ENCODE measurements at regions not wholly inside any gene's neighbourhood (a gene's known extent, or its start where the extent isn't known, plus 50 kb on each side); places are given as distances from the start of the nearest gene placed in this dataset.

DNA sequence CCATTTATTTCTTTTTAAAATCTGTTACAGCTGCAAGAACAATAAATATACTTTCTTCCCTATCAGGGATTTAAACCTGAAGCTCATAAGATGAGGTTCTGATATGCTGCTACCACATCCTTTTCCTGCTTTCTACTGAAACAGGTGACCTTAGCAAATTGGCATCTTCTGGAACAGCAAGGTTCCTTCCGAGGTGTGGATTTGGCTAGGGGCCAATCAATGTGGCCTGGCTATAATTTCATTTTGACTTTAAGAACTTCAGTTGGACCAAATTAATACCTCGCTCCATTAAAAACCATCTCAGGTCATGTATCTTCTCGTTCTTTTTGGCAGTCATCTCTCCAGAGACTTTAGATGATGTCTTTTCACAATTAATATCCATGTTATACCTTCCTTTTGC lies 53.4 kb upstream of the C3orf80 start:
- Histone ChIP-seq H3K4me3 (ENCODE audit: low read depth in 1 of 3, low read length in 3 of 3) (no peak overlapping the region), H3K9me3 (ENCODE audit: control insufficient read depth in 4 of 4, low read length in 3 of 4) (no peaks in the 10 kb centered on the region), H3K9ac (ENCODE audit: low read depth in 1 of 2, low read length in 2 of 2) (no peak overlapping the region), H3K27ac (ENCODE audit: low read depth in 1 of 2, low read length in 2 of 2) (no peak overlapping the region), H3K36me3 (ENCODE audit: control insufficient read depth in 4 of 4, insufficient read depth in 3 of 4, low read depth in 1 of 4, low read length in 3 of 4) (no peaks in the 10 kb centered on the region), H3K27me3 (ENCODE audit: control insufficient read depth in 4 of 4, insufficient read depth in 4 of 4, low read length in 3 of 4) (no peaks in the 10 kb centered on the region), H3K4me1 (ENCODE audit: control insufficient read depth in 4 of 4, insufficient read depth in 4 of 4, low read length in 3 of 4) (no peaks in the 10 kb centered on the region)
- TF ChIP-seq FOXA2 (IDR thresholded peaks at IDR 0.05) (no peak), HNF4G (IDR thresholded peaks at IDR 0.05) (no peak), GABPA (IDR thresholded peaks at IDR 0.05 in 1 of 2, conservative IDR thresholded peaks at IDR 0.05 in 1 of 2) (no peak), RAD21 (IDR thresholded peaks at IDR 0.05) (no peak), FOXA1 (IDR thresholded peaks at IDR 0.05) (no peak), TAF1 (conservative IDR thresholded peaks at IDR 0.05) (no peak)
- TF ChIP-seq, protein P1, sequence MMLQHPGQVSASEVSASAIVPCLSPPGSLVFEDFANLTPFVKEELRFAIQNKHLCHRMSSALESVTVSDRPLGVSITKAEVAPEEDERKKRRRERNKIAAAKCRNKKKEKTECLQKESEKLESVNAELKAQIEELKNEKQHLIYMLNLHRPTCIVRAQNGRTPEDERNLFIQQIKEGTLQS (IDR thresholded peaks at IDR 0.05) = no peak
- TF ChIP-seq, protein P2, sequence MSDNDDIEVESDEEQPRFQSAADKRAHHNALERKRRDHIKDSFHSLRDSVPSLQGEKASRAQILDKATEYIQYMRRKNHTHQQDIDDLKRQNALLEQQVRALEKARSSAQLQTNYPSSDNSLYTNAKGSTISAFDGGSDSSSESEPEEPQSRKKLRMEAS (IDR thresholded peaks at IDR 0.05) = no peak
- no peak for DNase-seq (ENCODE audit: low spot score)
- WGBS = 77% methylated on average over 3 of the region's 3 CpGs

DNA sequence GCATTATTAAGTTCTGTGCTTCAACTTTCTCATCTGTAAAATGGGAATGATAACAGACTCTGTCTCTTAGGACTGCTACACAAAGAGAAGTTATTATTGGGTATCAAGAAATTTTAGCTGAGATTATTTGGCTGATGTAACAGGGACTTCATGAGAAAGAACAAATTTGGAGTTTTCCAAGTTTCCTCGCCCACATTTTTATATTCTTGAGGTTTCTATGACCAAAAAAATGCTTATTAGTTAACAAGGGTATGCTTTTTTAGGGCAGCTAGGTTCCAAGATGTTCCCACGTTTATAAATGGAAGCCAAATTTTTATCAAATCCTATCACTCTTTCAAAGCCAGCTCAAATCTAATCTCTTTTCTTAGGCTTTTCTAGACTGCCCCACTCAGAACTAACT lies 50.6 kb upstream of the C3orf80 start:
- no peak for TF ChIP-seq YY1 (IDR thresholded peaks at IDR 0.05)
- no peak for TF ChIP-seq RAD21 (IDR thresholded peaks at IDR 0.05)
- no peak for TF ChIP-seq JUND (IDR thresholded peaks at IDR 0.05)
- no peak for TF ChIP-seq NR2F2 (IDR thresholded peaks at IDR 0.05)
- TF ChIP-seq FOXA2 (IDR thresholded peaks at IDR 0.05) = no peak
- TF ChIP-seq, protein P2 (IDR thresholded peaks at IDR 0.05) = no peak
- TF ChIP-seq SP1 (IDR thresholded peaks at IDR 0.05) = no peak
- TF ChIP-seq EGR1 (IDR thresholded peaks at IDR 0.05; ENCODE audit: low read depth in 2 of 2) = no peak
- no peak for TF ChIP-seq FOXA1 (IDR thresholded peaks at IDR 0.05)
- TF ChIP-seq HNF4A (conservative IDR thresholded peaks at IDR 0.05) = no peak
- TF ChIP-seq, protein P3, sequence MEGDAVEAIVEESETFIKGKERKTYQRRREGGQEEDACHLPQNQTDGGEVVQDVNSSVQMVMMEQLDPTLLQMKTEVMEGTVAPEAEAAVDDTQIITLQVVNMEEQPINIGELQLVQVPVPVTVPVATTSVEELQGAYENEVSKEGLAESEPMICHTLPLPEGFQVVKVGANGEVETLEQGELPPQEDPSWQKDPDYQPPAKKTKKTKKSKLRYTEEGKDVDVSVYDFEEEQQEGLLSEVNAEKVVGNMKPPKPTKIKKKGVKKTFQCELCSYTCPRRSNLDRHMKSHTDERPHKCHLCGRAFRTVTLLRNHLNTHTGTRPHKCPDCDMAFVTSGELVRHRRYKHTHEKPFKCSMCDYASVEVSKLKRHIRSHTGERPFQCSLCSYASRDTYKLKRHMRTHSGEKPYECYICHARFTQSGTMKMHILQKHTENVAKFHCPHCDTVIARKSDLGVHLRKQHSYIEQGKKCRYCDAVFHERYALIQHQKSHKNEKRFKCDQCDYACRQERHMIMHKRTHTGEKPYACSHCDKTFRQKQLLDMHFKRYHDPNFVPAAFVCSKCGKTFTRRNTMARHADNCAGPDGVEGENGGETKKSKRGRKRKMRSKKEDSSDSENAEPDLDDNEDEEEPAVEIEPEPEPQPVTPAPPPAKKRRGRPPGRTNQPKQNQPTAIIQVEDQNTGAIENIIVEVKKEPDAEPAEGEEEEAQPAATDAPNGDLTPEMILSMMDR (IDR thresholded peaks at IDR 0.05; ENCODE audit: low read depth, low read length, missing input control) = no peak
- TF ChIP-seq HNF4G (IDR thresholded peaks at IDR 0.05) = no peak
- TF ChIP-seq, protein P1 (IDR thresholded peaks at IDR 0.05) = no peak
- no peak for TF ChIP-seq TAF1 (conservative IDR thresholded peaks at IDR 0.05)
- TF ChIP-seq, protein P4, sequence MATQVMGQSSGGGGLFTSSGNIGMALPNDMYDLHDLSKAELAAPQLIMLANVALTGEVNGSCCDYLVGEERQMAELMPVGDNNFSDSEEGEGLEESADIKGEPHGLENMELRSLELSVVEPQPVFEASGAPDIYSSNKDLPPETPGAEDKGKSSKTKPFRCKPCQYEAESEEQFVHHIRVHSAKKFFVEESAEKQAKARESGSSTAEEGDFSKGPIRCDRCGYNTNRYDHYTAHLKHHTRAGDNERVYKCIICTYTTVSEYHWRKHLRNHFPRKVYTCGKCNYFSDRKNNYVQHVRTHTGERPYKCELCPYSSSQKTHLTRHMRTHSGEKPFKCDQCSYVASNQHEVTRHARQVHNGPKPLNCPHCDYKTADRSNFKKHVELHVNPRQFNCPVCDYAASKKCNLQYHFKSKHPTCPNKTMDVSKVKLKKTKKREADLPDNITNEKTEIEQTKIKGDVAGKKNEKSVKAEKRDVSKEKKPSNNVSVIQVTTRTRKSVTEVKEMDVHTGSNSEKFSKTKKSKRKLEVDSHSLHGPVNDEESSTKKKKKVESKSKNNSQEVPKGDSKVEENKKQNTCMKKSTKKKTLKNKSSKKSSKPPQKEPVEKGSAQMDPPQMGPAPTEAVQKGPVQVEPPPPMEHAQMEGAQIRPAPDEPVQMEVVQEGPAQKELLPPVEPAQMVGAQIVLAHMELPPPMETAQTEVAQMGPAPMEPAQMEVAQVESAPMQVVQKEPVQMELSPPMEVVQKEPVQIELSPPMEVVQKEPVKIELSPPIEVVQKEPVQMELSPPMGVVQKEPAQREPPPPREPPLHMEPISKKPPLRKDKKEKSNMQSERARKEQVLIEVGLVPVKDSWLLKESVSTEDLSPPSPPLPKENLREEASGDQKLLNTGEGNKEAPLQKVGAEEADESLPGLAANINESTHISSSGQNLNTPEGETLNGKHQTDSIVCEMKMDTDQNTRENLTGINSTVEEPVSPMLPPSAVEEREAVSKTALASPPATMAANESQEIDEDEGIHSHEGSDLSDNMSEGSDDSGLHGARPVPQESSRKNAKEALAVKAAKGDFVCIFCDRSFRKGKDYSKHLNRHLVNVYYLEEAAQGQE (IDR thresholded peaks at IDR 0.05) = no peak
- TF ChIP-seq, protein P5, sequence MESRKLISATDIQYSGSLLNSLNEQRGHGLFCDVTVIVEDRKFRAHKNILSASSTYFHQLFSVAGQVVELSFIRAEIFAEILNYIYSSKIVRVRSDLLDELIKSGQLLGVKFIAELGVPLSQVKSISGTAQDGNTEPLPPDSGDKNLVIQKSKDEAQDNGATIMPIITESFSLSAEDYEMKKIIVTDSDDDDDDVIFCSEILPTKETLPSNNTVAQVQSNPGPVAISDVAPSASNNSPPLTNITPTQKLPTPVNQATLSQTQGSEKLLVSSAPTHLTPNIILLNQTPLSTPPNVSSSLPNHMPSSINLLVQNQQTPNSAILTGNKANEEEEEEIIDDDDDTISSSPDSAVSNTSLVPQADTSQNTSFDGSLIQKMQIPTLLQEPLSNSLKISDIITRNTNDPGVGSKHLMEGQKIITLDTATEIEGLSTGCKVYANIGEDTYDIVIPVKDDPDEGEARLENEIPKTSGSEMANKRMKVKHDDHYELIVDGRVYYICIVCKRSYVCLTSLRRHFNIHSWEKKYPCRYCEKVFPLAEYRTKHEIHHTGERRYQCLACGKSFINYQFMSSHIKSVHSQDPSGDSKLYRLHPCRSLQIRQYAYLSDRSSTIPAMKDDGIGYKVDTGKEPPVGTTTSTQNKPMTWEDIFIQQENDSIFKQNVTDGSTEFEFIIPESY (IDR thresholded peaks at IDR 0.05) = no peak
- no peak for TF ChIP-seq GABPA (IDR thresholded peaks at IDR 0.05 in 1 of 2, conservative IDR thresholded peaks at IDR 0.05 in 1 of 2)
- no peak for TF ChIP-seq RXRA (IDR thresholded peaks at IDR 0.05)
- no peaks in the 10 kb centered on the region for H3K27me3 ChIP-seq (ENCODE audit: control insufficient read depth in 4 of 4, insufficient read depth in 4 of 4, low read length in 3 of 4)
- no peaks in the 10 kb centered on the region for H3K4me1 ChIP-seq (ENCODE audit: control insufficient read depth in 4 of 4, insufficient read depth in 4 of 4, low read length in 3 of 4)
- 84% methylated on average over 2 of the region's 2 CpGs for WGBS
- no peaks in the 10 kb centered on the region for H3K9me3 ChIP-seq (ENCODE audit: control insufficient read depth in 4 of 4, low read length in 3 of 4)
- DNase-seq (ENCODE audit: low spot score) = no peak
- H3K9ac ChIP-seq (ENCODE audit: low read depth in 1 of 2, low read length in 2 of 2) = no peak overlapping the region
- H3K4me3 ChIP-seq (ENCODE audit: low read depth in 1 of 3, low read length in 3 of 3) = no peak overlapping the region
- H3K36me3 ChIP-seq (ENCODE audit: control insufficient read depth in 4 of 4, insufficient read depth in 3 of 4, low read depth in 1 of 4, low read length in 3 of 4) = no peaks in the 10 kb centered on the region
- H3K27ac ChIP-seq (ENCODE audit: low read depth in 1 of 2, low read length in 2 of 2) = no peak overlapping the region

Measured in liver (tissue), 8 donors.